ENCODE measurements at regions not wholly inside any gene's neighbourhood (a gene's known extent, or its start where the extent isn't known, plus 50 kb on each side); places are given as distances from the start of the nearest gene placed in this dataset.

- intact Hi-C loops (cut with DNase I) = no loop called here
- no peaks in the 10 kb centered on the region for H3K9me3 ChIP-seq
These were observed 174.3 kb upstream of the TENM3 start for GRCh38 chr4:182068920-182069319.

GRCh38 chr4:182073278-182073677 lies 169.9 kb upstream of the TENM3 start:
- Histone ChIP-seq H3K27ac (no peak overlapping the region), H3K4me1 (no peaks in the 10 kb centered on the region), H3K4me3 (replicated peaks in 1 of 3) (no peak overlapping the region), H3K9me3 (no peaks in the 10 kb centered on the region), H3K27me3 (no peaks in the 10 kb centered on the region), H3K36me3 (no peaks in the 10 kb centered on the region)
- 77 to 92% methylated on average over 3 of the region's 3 CpGs for WGBS, 2 donors
- no peak for DNase-seq
- intact Hi-C loops (cut with DNase I) = no loop called here
- no peak for TF ChIP-seq CTCF (IDR thresholded peaks at IDR 0.05)
- TF ChIP-seq POLR2A (IDR thresholded peaks at IDR 0.05) = no peak

More at GRCh38 chr4:182068920-182069319, 174.3 kb upstream of the TENM3 start:
- H3K36me3 ChIP-seq = no peaks in the 10 kb centered on the region
- DNase-seq = no peak
- H3K27ac ChIP-seq = no peak overlapping the region
- TF ChIP-seq POLR2A (IDR thresholded peaks at IDR 0.05) (no peak), CTCF (IDR thresholded peaks at IDR 0.05) (no peak)
- H3K27me3 ChIP-seq = no peaks in the 10 kb centered on the region
- H3K4me1 ChIP-seq = no peaks in the 10 kb centered on the region
- no peak overlapping the region for H3K4me3 ChIP-seq (replicated peaks in 1 of 3)

GRCh38 chr4:182074139-182074538 lies 169.1 kb upstream of the TENM3 start:
- no peaks in the 10 kb centered on the region for H3K9me3 ChIP-seq
- H3K27ac ChIP-seq = no peak overlapping the region
- no peak for DNase-seq
- 70 to 75% methylated on average over 3 of the region's 3 CpGs for WGBS, 2 donors
- H3K4me3 ChIP-seq (replicated peaks in 1 of 3) = no peak overlapping the region
- TF ChIP-seq CTCF (IDR thresholded peaks at IDR 0.05) (no peak), POLR2A (IDR thresholded peaks at IDR 0.05) (no peak)
- no peaks in the 10 kb centered on the region for H3K27me3 ChIP-seq
- H3K36me3 ChIP-seq = no peaks in the 10 kb centered on the region
- H3K4me1 ChIP-seq = no peaks in the 10 kb centered on the region
- intact Hi-C loops (cut with DNase I) = no loop called here

- 61 to 75% methylated on average over 6 of the region's 6 CpGs for WGBS, 2 donors
- TF ChIP-seq CTCF (IDR thresholded peaks at IDR 0.05) (no peak), POLR2A (IDR thresholded peaks at IDR 0.05) (no peak)
- no peaks in the 10 kb centered on the region for H3K27me3 ChIP-seq
- H3K27ac ChIP-seq = no peak overlapping the region
- H3K4me1 ChIP-seq = no peaks in the 10 kb centered on the region
- peak in 1 of 2 donors; percentile 2 for DNase-seq
- intact Hi-C loops (cut with DNase I) = no loop called here
- no peaks in the 10 kb centered on the region for H3K36me3 ChIP-seq
- H3K4me3 ChIP-seq (replicated peaks in 1 of 3) = no peak overlapping the region
- H3K9me3 ChIP-seq = no peaks in the 10 kb centered on the region
These were observed 168.4 kb upstream of the TENM3 start for GRCh38 chr4:182074810-182075209.

GRCh38 chr4:182082910-182083309 lies 160.3 kb upstream of the TENM3 start:
- DNase-seq = no peak
- H3K36me3 ChIP-seq = no peaks in the 10 kb centered on the region
- no peaks in the 10 kb centered on the region for H3K9me3 ChIP-seq
- intact Hi-C loops (cut with DNase I) = no loop called here
- no peaks in the 10 kb centered on the region for H3K4me1 ChIP-seq
- no peak for TF ChIP-seq POLR2A (IDR thresholded peaks at IDR 0.05)
- no peak for TF ChIP-seq CTCF (IDR thresholded peaks at IDR 0.05)
- H3K4me3 ChIP-seq (replicated peaks in 1 of 3) = no peak overlapping the region
- H3K27me3 ChIP-seq = no peaks in the 10 kb centered on the region
- H3K27ac ChIP-seq = no peak overlapping the region
